WTC11 (cell line): ENCODE measurements at regions not wholly inside any gene's neighbourhood (a gene's known extent, or its start where the extent isn't known, plus 50 kb on each side); places are given as distances from the start of the nearest gene placed in this dataset.

Source experiments
- CREB1 ChIP-seq: sonication (generic); formaldehyde crosslinking; IDR thresholded peaks from 2 replicates; pipeline ENCODE4 v1.8.0; 2023; ENCODE audit warnings: mild to moderate bottlenecking, missing genetic modification reagents
- CTCF ChIP-seq: fragments of 200-600 bp; IDR thresholded peaks from 2 replicates; pipeline ENCODE4 v1.8.0; 2022; ENCODE audit warnings: antibody characterized with exemption
- E2F4 ChIP-seq: sonication (generic); formaldehyde crosslinking; IDR thresholded peaks from 2 replicates; pipeline ENCODE4 v1.8.1; 2022; ENCODE audit warnings: low read depth, mild to moderate bottlenecking, moderate library complexity, missing genetic modification reagents, borderline replicate concordance
- ELF4 ChIP-seq: sonication (generic); formaldehyde crosslinking; IDR thresholded peaks from 2 replicates; pipeline ENCODE4 v1.8.1; 2022; ENCODE audit warnings: low read depth, mild to moderate bottlenecking, moderate library complexity, missing genetic modification reagents
- ETV6 ChIP-seq: sonication (generic); formaldehyde crosslinking; IDR thresholded peaks from 2 replicates; pipeline ENCODE4 v1.8.1; 2022; ENCODE audit warnings: mild to moderate bottlenecking, missing genetic modification reagents
- JUN ChIP-seq: sonication (generic); formaldehyde crosslinking; IDR thresholded peaks from 2 replicates; pipeline ENCODE4 v1.8.0; 2023; ENCODE audit warnings: mild to moderate bottlenecking, missing genetic modification reagents
- NFYB ChIP-seq: sonication (generic); formaldehyde crosslinking; conservative IDR thresholded peaks from 2 replicates; pipeline ENCODE4 v1.8.0; 2022; ENCODE audit warnings: low read depth, missing genetic modification reagents
- OVOL2 ChIP-seq: fragments of 250-450 bp; sonication (Bioruptor Pico); IDR thresholded peaks from 2 replicates; pipeline ENCODE4 v1.9.0; 2021; ENCODE audit warnings: mild to moderate bottlenecking, borderline replicate concordance
- PRDM15 ChIP-seq: sonication (generic); formaldehyde crosslinking; IDR thresholded peaks from 2 replicates; pipeline ENCODE4 v1.8.0; 2022; ENCODE audit warnings: missing genetic modification reagents
- ZBTB43 ChIP-seq: sonication (generic); formaldehyde crosslinking; IDR thresholded peaks from 2 replicates; pipeline ENCODE4 v1.8.1; 2023; ENCODE audit warnings: mild to moderate bottlenecking, missing genetic modification reagents

- TF ChIP-seq PRDM15 (no peak), ZBTB43 (CRISPR knock-in tag) (no peak), CTCF (no peak), NFYB (CRISPR knock-in tag) (no peak), ELF4 (CRISPR knock-in tag) (no peak), JUN (CRISPR knock-in tag) (no peak), CREB1 (CRISPR knock-in tag) (no peak), OVOL2 (no peak), ETV6 (CRISPR knock-in tag) (no peak), E2F4 (CRISPR knock-in tag) (no peak)
Measured at GRCh38 chr5:26310415-26310814, 728.0 kb downstream of the CDH9 start.
